Testis (tissue), 2 donors: ENCODE measurements at regions not wholly inside any gene's neighbourhood (a gene's known extent, or its start where the extent isn't known, plus 50 kb on each side); places are given as distances from the start of the nearest gene placed in this dataset.

Experiments
- CTCF ChIP-seq, 3 experiments: fragments of 450-650 bp in 2 of 3; fragments of 200-600 bp in 1 of 3; sonication (generic) in 1 of 3; IDR thresholded peaks; one replicate each; pipeline ENCODE4 v1.5.1; 2016 to 2019; ENCODE audit warnings: antibody characterized with exemption in 3 of 3, mild to moderate bottlenecking in 2 of 3, moderate library complexity in 1 of 3
- POLR2A ChIP-seq: fragments of 450-650 bp; IDR thresholded peaks from one replicate; pipeline ENCODE4 v1.6.1; 2017; ENCODE audit warnings: antibody characterized with exemption, mild to moderate bottlenecking, moderate library complexity

DNA sequence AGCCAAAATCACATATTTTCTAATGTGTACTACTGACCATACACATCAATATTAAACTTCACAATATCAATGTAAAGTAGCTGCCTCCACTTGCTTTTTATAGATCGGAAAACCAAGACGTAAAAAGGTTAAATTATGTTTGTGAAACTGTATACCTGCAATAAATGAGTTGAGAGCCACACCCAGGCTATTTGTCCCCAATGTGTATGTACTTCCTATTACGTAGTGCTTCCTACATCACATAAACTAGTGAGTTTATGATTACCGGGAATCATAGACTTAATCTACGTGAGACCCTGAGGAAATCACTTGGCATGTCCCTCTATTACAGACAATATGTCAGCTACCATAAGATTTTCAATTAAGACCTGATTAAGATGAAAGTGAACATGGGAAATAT, 903.4 kb downstream of the RAB28 start:
- TF ChIP-seq CTCF (IDR thresholded peaks at IDR 0.05) (no peak), POLR2A (no peak)
